SK-N-SH treated with all-trans-retinoic acid at 6 μM for 48 hours (cell line): ENCODE measurements at regions not wholly inside any gene's neighbourhood (a gene's known extent, or its start where the extent isn't known, plus 50 kb on each side); places are given as distances from the start of the nearest gene placed in this dataset.

Experiments
- ATAC-seq: fragments of 200-7000 bp; cut with Tn5 transposase; 3 replicates; pipeline ENCODE4 v1.9.1; 2020; ENCODE audit warnings: mild to moderate bottlenecking, moderate library complexity
- ARNTL ChIP-seq: fragments of 450-650 bp; formaldehyde crosslinking; IDR thresholded peaks from 2 replicates; pipeline ENCODE4 v1.5.0; 2020; ENCODE audit warnings: low read depth, mild to moderate bottlenecking, moderate library complexity, borderline replicate concordance
- BACH2 ChIP-seq: fragments of 250-450 bp; sonication (Bioruptor Pico); IDR thresholded peaks from 2 replicates; pipeline ENCODE4 v1.9.0; 2021; ENCODE audit warnings: mild to moderate bottlenecking, borderline replicate concordance
- CREB5 ChIP-seq: fragments of 250-450 bp; sonication (Bioruptor Pico); IDR thresholded peaks from 2 replicates; pipeline ENCODE4 v1.5.1; 2020; ENCODE audit warnings: low read depth, mild to moderate bottlenecking, moderate library complexity
- CSDC2 ChIP-seq: fragments of 250-450 bp; sonication (Bioruptor Pico); IDR thresholded peaks from 2 replicates; pipeline ENCODE4 v1.5.0; 2020; ENCODE audit warnings: mild to moderate bottlenecking, moderate library complexity
- CSRNP3 ChIP-seq: fragments of 250-450 bp; sonication (Bioruptor Pico); IDR thresholded peaks from 2 replicates; pipeline ENCODE4 v1.5.1; 2021; ENCODE audit warnings: mild to moderate bottlenecking, moderate library complexity
- GLIS3 ChIP-seq: fragments of 250-450 bp; sonication (Bioruptor Pico); IDR thresholded peaks from 2 replicates; pipeline ENCODE4 v1.5.0; 2020; ENCODE audit warnings: mild to moderate bottlenecking, moderate library complexity
- ISL1 ChIP-seq: fragments of 250-450 bp; sonication (Bioruptor Pico); IDR thresholded peaks from 2 replicates; pipeline ENCODE4 v2.1.2; 2022; ENCODE audit warnings: mild to moderate bottlenecking, moderate library complexity
- OSR1 ChIP-seq: fragments of 250-450 bp; sonication (Bioruptor Pico); IDR thresholded peaks from 2 replicates; pipeline ENCODE4 v1.8.0; 2022; ENCODE audit warnings: moderate library complexity, mild to moderate bottlenecking, inconsistent platforms
- PATZ1 ChIP-seq: fragments of 250-450 bp; sonication (Bioruptor Pico); IDR thresholded peaks from 2 replicates; pipeline ENCODE4 v1.8.0; 2020; ENCODE audit warnings: mild to moderate bottlenecking, moderate library complexity, borderline replicate concordance
- SNAI2 ChIP-seq: fragments of 250-450 bp; sonication (Bioruptor Pico); IDR thresholded peaks from 2 replicates; pipeline ENCODE4 v1.5.0; 2020; ENCODE audit warnings: mild to moderate bottlenecking, moderate library complexity
- TCF4 ChIP-seq: fragments of 250-450 bp; sonication (Bioruptor Pico); IDR thresholded peaks from 2 replicates; pipeline ENCODE4 v1.8.0; 2021; ENCODE audit warnings: mild to moderate bottlenecking, moderate library complexity, borderline replicate concordance
- TOX ChIP-seq: fragments of 250-450 bp; sonication (Bioruptor Pico); IDR thresholded peaks from 2 replicates; pipeline ENCODE4 v1.8.0; 2021; ENCODE audit warnings: mild to moderate bottlenecking, moderate library complexity, borderline replicate concordance
- TSHZ2 ChIP-seq: fragments of 250-450 bp; sonication (Bioruptor Pico); IDR thresholded peaks from 2 replicates; pipeline ENCODE4 v1.5.0; 2020; ENCODE audit warnings: mild to moderate bottlenecking, moderate library complexity
- ZC3H10 ChIP-seq: fragments of 250-450 bp; sonication (Bioruptor Pico); IDR thresholded peaks from 2 replicates; pipeline ENCODE4 v1.5.1; 2021; ENCODE audit warnings: mild to moderate bottlenecking, moderate library complexity
- ZFP3 ChIP-seq: fragments of 250-450 bp; sonication (Bioruptor Pico); IDR thresholded peaks from 2 replicates; pipeline ENCODE4 v1.5.0; 2020; ENCODE audit warnings: mild to moderate bottlenecking, moderate library complexity
- ZFP30 ChIP-seq: fragments of 450-650 bp; formaldehyde crosslinking; IDR thresholded peaks from 2 replicates; pipeline ENCODE4 v1.5.0; 2022; ENCODE audit warnings: mild to moderate bottlenecking, moderate library complexity
- ZNF565 ChIP-seq: fragments of 450-650 bp; formaldehyde crosslinking; conservative IDR thresholded peaks from 2 replicates; pipeline ENCODE4 v1.5.0; 2020; ENCODE audit warnings: low read depth, mild to moderate bottlenecking, moderate library complexity
- ZNF70 ChIP-seq: fragments of 450-650 bp; formaldehyde crosslinking; IDR thresholded peaks from 2 replicates; pipeline ENCODE4 v1.5.0; 2020; ENCODE audit warnings: mild to moderate bottlenecking, moderate library complexity
- ZNF8 ChIP-seq: fragments of 450-650 bp; formaldehyde crosslinking; IDR thresholded peaks from 2 replicates; pipeline ENCODE4 v1.5.0; 2020; ENCODE audit warnings: mild to moderate bottlenecking, moderate library complexity

GRCh38 chr4:59841698-59842097 is 1358.4 kb upstream of the ADGRL3 start:
- TF ChIP-seq ZC3H10 (CRISPR knock-in tag) (no peak), ZFP3 (CRISPR knock-in tag) (no peak), CREB5 (CRISPR knock-in tag) (no peak), GLIS3 (CRISPR knock-in tag) (no peak), TOX (CRISPR knock-in tag) (no peak), ISL1 (CRISPR knock-in tag) (no peak), SNAI2 (no peak)
- no peak for ATAC-seq

GRCh38 chr4:59848457-59848856 is 1351.7 kb upstream of the ADGRL3 start:
- TF ChIP-seq CSDC2 (CRISPR knock-in tag): no peak
- no peak for TF ChIP-seq ZNF70 (CRISPR knock-in tag)
- no peak for TF ChIP-seq ZNF565 (CRISPR knock-in tag)
- no peak for TF ChIP-seq TOX (CRISPR knock-in tag)
- TF ChIP-seq CREB5 (CRISPR knock-in tag): no peak
- no peak for TF ChIP-seq TCF4 (CRISPR knock-in tag)
- TF ChIP-seq BACH2: no peak
- no peak for TF ChIP-seq SNAI2
- TF ChIP-seq OSR1 (CRISPR knock-in tag): no peak
- TF ChIP-seq ARNTL (CRISPR knock-in tag): no peak
- no peak for ATAC-seq

- no peak for TF ChIP-seq CSRNP3
- no peak for TF ChIP-seq OSR1 (CRISPR knock-in tag)
- TF ChIP-seq PATZ1 (CRISPR knock-in tag): no peak
- TF ChIP-seq CREB5 (CRISPR knock-in tag): no peak
- TF ChIP-seq ZNF8 (CRISPR knock-in tag): no peak
- TF ChIP-seq ZC3H10 (CRISPR knock-in tag): no peak
- TF ChIP-seq TOX (CRISPR knock-in tag): no peak
- no peak for TF ChIP-seq ZFP3 (CRISPR knock-in tag)
- TF ChIP-seq TCF4 (CRISPR knock-in tag): no peak
- no peak for TF ChIP-seq ISL1 (CRISPR knock-in tag)
- no peak for TF ChIP-seq BACH2
- TF ChIP-seq TSHZ2 (CRISPR knock-in tag): no peak
- TF ChIP-seq SNAI2: no peak
- no peak for TF ChIP-seq ZNF70 (CRISPR knock-in tag)
- TF ChIP-seq ZFP30: no peak
- TF ChIP-seq ARNTL (CRISPR knock-in tag): no peak
- no peak for ATAC-seq
These were observed 1344.3 kb upstream of the ADGRL3 start for GRCh38 chr4:59855630-59856352.
